HG02981 (cell line): ENCODE measurements at regions not wholly inside any gene's neighbourhood (a gene's known extent, or its start where the extent isn't known, plus 50 kb on each side); places are given as distances from the start of the nearest gene placed in this dataset.
"Not testable (repeated sequence)": the region's sequence is repeated elsewhere in the genome, so short reads cannot be mapped to it uniquely, and the experiment has no call there.

Source experiments
- ATAC-seq: cut with Tn5 transposase; IDR thresholded peaks from one replicate; pipeline ENCODE4 v1.9.1; 2021; ENCODE audit warnings: mild to moderate bottlenecking, moderate library complexity; ENCODE audit not compliant: unreplicated experiment

DNA sequence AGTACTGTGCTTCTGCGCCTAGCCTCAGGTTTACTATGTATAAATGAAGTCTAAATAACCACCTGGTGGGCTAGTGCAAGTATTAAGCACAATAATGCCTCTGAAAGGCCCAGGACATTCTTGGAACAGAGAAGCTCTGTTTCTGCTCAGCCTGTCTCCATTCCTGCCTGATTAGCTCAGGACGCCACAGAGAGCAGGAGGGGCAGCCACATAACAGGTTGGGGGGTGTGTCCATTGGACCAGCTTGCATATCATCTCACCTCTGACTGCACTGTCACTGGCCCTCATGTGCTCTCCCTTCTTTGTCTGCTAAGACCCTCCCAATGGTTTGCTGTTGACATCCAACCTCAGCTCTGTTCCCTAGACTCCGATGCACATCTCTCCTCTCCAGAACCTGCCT lies 52.8 kb upstream of the IKZF1 start:
- ATAC-seq = no peak

DNA sequence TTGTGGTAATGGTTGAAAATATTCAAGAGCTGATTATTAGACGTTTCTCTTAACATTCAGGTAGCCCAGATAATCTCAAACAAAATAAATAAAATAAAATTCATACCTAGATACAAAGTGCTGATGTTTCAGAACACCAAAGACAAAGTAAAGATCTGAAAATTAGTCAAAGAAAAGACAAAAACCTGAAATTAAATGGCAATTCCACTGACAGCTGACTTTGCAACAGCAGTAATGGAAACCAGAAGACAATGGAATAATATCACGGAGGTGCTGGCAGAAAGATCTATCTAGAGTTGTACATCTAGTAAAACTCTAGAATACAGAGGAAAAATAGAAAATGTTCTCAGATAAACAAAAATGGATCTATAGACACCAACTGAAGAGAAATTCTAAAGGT lies 58.0 kb upstream of the IKZF1 start:
- no peak for ATAC-seq

DNA sequence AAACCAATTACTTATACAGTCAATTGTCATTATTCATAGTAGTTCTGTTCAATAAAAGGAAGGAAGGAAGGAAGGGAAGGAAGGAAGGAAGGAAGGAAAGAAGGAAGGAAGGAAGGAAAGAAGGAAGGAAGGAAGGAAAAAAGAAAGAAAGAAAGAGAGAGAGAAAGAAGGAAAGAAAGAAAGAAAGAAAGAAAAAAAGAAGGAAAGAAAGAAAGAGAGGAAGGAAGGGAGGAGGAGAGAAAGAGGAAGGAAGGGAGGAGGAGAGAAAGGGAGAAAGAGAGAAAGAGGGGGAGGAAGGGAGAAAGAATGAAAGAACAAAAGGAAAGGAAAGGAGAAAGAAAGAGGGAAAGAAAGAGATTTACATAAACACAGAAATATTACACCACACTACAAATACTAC lies 62.4 kb upstream of the IKZF1 start:
- not testable (repeated sequence) for ATAC-seq

DNA sequence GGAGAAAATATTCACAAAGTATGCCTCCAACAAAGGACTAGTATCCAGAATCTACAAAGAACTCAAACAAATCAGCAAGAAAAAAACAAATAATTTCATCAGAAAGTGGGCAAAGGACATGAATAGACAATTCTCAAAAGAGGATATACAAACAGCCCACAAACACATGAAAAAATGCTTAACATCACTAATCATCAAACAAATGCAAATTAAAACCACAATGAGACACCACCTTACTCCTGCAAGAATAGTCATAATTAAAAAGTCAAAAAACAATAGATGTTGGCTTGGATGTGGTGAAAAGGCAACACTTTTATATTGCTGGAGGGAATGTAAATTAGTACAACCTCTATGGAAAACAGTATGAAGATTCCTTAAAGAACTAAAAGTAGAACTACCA lies 63.8 kb upstream of the IKZF1 start:
- ATAC-seq = not testable (repeated sequence)

DNA sequence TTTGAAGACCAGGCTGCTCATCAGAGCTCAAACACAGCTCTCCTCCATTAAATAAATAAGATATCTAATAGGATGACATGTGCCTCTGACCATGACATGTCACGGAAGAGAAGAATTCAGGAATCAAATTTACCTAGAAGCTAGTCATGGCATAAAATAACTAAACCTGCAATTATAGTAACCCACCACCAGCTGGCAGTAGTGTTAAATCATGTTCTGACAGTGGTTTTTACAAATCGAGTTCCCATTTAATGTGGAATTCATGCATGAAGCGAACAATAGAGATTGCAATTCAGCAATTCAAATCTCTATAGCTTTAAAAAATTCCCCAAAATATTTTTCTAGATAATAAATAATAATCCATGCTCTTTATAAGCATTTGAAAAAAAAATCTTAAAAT lies 74.6 kb upstream of the IKZF1 start:
- no peak for ATAC-seq

DNA sequence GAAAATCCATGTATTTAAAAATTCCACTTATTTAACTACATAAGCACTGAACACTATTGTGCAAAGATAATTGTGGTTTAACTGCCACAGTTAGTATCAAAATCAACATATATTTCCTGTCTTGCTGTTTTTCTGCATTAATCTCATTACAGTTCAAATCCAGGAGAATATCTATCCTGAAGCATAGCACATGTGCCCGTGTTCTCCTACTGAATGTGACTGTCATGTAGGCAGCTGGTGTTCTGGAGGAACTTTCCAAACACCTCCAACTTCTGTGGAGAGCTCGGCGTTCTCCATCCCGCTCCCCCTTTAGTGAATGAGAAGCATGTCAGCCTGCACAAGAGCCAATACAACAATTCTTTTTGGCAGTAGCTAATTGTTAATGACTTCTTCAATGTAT lies 76.4 kb upstream of the IKZF1 start:
- no peak for ATAC-seq

DNA sequence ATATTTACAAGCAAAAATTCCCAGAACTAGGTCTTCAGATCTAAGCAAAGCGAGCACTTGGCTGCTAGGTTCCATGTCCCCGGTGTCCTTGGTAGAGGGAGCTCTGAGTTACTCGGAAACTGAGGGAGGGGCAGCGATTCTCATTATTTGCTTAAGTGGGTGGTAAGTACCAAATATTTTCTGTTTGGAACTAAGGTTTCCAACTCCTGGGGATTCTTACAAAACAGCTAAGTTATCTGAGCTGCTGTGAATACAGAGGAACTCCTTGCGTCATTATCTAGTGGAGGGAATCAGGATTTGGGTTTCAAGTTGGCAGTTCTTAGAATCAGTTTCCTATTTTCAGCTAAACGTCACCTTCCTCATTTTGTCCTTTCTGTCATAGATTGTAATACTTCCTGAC lies 76.8 kb upstream of the IKZF1 start:
- no peak for ATAC-seq

DNA sequence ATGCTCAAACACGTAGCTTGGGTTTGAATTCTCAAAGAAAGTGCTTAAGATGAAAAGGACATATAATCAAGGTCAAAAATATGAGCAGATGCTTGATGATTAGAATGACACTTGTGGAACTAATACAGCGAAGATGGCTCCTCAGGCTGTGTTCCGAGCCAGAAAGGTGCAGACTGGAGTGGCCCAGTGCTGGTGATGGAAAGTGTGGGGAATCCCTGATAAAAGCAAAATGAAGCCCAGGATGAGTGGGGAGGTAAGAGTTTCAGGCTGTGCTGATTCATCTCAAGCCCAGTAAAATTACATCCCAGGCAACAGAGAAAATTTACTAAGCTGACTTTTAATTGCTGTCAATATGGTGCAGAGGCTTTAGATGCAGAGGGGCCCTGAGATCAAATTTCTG lies 77.8 kb upstream of the IKZF1 start:
- ATAC-seq = no peak

DNA sequence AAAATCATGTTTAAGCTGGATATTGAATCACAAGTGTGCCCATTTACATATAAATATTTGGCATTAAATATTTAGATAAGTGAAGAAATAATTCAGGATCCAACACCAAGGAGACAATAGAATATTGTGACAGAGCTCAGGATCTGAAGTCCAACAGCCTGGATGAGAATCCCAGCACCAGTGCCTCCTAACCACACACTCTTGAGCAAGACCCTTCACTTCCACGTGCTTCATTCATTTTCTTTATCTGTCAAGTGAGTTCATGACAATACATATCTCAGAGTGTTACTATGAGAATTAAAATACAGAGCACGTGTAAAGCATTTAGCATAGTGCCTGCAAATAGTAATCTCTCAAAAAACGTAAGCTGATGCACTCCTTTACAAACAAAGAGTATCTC lies 78.4 kb upstream of the IKZF1 start:
- no peak for ATAC-seq

DNA sequence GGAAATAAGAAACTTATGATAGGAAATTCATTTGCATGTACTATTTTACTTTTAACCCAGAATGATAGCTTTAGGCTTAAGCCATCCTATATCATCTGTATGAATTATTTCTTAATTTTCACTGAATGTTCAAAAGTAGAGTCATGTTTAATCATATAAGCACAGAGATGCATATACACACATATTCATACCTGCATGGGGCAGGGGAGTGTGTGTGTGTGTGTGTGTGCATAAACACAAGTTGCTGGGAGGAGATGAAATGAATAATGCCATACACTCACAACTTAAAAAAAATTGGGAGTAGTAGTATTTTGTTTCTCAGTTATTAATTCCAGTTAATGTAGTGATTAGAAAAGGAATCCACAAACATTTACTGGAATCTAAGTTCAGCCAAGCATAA lies 83.1 kb upstream of the IKZF1 start:
- no peak for ATAC-seq

DNA sequence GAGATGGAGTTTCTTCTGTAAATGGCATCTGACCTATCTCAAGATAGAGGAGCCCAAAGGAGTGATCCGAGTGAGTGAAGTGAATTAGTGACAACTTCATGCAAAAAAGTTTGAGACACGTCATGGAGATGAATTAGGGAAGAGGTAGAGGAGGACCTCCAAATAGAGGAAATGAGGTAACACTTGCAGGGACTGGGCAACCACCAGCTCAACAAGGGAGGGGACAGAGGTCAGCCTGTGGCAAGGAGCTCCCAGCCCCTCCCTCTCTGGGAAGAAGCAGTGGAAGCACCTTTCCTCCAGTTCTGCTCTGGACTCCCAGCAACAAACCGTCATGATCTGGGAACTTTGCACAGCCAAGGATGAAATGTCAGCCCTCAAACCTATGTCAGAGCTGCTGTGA lies 83.5 kb upstream of the IKZF1 start:
- ATAC-seq = no peak

DNA sequence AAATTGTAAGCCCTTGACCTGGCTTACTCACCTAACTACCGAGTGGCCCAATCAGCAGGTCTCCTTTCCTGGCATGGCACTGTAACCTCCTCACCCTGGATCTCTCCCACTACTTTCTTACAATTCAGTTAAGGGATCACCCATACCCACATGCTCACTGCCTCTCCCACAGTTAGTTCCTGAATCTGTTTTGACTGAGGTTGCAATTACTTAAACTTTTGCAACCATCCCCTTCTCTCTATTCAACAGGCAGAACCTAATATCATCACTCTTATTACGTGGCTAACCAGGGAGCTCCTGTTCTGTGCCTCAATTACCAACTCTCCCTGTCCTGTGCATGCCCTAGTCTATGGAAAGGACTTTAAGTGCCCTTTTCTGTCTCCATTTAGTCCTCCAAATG lies 84.2 kb upstream of the IKZF1 start:
- ATAC-seq = no peak

DNA sequence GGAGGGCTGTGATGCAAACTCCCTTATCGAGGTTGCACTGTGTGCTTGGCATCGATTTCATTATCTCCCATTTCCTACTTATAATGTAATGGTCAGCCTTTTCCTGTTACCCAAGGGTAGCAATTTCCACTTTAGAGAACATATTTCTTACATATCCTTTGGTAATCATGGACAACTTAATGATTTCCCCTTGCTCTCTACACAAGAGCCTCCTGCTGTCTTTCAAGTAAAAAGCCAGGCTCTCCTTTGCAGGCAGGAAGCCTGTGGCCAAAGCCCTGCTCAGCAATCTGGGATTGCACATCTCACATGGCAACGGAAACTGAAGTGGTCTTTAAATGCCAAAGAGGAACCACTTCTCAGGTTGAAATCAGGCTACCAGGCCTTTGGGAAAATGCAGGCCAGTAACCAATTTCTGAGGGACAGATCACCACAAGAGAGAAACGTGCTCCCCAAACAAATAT lies 86.7 kb upstream of the IKZF1 start:
- no peak for ATAC-seq

DNA sequence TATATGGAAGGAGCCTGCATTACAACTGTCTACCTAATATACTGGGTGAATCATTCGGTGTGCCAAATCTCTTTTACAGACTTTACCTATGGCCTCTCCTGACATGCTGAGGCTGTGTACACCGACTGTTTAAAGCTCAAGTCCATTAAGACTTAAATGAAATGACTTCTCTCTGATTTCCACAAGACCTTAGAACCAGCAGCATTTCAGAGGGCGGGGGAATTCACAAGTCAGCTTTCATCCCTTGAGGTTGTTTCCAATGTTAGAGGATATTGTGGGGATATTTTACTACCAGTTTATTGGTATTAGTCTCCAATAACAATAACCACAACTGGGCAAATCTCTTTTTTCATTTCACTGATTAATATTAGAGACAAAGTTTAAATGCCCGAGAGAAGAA lies 87.1 kb upstream of the IKZF1 start:
- ATAC-seq = no peak

DNA sequence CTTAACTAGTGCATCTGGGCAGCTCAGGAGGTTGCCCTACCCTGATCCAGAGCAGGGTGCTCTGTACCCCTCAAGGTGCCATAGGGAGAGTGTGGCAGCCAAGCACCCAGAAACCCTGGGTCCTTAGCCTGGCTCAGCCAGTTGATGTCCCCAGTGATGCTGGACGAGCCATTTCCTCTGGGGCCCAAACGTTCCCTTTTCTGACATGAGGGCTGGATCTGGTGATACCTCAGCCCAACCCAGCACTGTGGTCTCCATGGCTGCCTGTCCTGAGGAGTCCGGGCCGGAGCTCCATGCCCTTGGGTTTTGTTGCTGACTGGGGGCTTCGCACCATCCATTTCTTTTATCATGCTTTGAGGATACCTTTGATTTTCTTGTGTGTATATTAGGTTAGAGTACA lies 87.9 kb upstream of the IKZF1 start:
- no peak for ATAC-seq

DNA sequence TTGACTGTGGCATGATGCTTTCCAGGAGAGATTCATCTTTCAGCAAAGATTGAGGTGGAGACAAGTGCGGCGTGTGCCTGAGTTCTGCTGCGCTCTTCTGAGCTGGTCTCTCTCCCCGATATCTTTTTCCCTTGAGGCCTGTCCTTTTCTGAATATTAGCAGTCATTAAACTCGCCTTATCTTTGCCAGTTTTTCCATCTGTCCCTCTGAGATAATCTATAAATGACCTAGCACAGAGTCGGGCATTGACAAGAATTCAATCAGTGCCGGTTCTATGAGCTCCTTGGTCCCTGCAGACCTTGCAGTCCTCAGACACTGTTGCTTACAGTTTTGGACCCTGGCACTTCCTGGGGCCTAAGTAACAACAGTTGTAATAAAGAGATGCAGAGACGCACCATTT lies 89.7 kb upstream of the IKZF1 start:
- ATAC-seq = no peak

DNA sequence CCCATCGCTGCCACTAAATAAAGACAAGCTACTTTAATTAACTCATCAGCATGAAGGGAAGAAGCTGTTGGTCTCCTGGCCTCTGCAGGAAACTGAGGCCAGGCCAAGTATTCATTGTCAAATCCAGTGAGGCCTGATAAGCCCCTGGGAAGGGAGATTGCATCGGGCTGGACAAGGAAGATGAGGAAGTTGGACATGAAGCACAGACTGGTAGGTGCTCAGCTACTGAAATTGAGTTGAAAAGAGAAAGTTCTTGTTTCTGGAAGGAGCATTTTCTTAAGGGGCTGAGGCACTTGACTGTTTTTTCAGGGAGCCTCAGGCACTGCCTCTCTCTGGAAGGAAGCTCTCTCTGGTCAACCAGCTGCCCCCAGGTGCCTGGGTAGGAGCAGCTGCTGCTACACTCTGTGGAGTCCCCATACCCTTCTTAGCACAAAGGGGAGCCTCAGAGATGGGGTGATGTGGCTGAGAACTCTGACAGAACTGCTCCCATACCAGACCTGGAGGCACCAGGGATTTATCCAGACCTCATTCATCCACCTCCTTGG lies 90.3 kb upstream of the IKZF1 start:
- ATAC-seq = no peak

DNA sequence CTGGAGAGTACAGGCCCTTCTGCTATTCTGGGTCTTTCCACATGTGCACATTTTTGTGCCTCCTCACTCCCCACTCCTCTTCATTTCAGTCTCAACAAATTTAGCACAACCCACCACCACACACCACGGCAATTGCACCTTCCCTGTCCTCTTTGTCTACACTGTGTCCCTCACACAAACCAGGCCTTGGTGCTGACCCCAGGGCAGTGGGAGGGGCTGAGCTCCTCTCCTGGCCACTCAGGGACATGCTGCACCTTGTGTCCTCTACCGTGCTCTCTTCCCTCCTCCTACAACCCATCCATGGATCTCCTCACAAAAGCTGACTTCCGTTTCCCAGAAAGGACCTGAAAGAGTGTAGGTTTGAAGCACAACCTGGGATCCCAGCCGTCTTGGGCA lies 90.9 kb upstream of the IKZF1 start:
- ATAC-seq = no peak

DNA sequence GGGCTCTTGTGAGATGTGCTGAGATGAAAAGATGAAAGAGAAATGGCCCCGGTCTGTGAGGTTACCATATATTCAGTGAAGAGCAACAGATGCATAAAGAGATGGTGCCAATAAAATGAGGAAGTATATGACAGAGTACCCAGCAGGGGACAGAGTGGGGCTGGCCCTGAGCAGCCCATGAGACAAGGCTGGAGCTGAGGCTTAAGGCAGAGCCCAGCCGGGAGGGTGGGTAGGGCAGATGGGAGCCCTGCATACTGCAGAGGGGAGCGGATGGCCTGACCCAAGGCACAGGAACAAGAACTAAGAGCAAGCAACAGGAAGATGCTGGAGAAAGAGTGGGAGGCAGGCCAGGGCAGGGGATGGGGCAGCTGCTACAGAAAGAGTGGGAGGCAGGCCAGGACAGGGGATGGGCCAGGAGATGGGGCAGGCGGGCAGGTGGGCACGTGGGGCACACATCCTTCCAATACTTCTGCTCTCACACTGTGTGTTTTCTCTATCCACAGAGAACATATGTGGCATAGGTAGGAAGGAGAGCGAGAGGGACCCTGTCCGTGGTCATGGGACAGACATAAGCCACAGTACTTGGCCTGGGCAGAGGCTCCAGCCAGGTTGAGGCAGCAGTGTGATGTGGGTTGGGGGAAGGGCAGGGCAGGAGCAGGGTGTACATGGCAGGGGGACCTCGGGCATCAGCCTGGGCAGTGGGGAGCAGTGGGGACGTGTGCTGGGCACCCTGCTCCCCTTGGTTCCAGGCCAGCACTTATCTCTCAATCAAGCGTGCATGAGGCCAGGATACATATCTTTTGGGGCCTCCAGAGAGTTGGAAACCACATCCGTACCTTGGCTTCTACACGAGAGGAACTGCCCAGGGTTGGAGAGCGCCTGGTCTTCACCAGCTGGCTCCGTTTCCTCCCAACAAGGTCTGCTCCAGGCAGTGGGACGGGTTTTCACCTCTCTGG lies 91.6 kb upstream of the IKZF1 start:
- peak; percentile 67 for ATAC-seq

DNA sequence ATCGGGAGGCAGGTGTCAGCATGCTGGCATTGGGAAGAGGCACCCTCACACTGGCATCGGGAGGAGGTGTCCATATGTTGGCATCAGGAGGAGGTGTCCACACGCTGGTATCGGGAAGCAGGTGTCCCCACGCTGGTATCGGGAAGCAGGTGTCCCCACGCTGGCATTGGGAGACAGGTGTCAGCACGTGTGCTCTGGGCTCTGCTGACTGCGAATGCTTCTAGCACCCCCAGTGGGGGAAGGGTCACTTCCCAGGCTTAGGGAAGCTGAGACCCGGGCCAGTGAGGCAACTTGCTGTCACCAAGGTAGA lies 92.5 kb upstream of the IKZF1 start:
- no peak for ATAC-seq

DNA sequence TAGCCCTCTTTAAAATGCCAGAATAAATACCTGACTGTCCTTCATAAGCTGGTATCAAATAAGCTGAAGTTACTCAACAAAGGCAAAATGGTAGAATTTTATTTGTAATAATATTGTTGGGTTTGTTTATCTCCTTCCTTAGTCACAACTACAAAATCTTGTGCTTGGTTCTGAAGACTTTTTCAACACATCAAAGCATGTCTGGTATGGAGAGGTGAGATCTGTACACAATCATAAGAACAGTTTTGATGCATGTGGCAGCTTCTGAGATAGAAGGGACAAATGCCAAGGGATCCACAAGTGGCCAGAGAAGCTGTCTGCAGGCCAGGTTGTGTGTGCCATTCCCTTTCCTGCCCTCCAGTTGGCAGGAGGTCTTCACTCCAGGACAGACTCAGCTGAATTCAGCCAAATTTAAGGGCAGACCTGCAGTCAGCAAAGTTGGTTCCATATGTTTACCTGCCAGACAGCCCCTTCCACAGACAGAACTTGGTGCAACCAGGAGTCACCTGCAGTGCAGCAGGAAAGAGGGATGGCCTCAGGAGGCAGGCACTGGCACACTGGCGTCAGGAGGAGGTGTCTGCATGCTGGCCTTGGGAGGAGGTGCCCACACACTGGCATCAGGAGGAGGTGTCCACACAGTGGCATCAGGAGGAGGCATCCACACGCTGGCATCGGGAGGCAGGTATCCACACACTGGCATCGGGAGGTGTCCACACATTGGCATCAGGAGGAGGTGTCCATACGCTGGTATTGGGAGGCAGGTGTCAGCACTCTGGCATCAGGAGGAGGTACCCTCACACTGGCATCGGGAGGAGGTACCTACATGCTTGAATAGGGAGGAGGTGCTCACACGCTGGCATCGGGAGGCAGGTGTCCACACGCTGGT lies 93.1 kb upstream of the IKZF1 start:
- ATAC-seq = no peak

DNA sequence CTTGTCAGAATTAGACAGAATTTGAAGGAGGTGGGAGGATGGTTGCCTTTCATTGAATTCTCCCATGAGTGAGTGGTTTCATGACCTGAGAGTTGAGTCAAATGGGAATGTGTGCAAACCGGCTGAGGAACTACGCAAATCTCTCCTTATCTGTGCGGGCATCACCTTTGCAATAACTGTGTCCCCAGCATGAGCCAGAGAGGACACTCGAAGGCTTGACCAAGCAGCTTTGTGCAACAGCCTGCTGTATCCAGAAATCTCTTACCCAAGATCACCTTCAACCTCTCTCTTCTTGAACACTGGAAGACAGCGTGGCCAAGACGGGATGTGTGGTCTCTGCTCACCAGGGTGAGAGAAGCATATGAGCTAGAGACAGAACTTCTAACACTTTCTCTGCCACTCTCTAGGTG lies 93.8 kb upstream of the IKZF1 start:
- ATAC-seq = no peak
